ENCODE measurements at regions not wholly inside any gene's neighbourhood (a gene's known extent, or its start where the extent isn't known, plus 50 kb on each side); places are given as distances from the start of the nearest gene placed in this dataset.
"Not testable (repeated sequence)": the region's sequence is repeated elsewhere in the genome, so short reads cannot be mapped to it uniquely, and the experiment has no call there.

DNA sequence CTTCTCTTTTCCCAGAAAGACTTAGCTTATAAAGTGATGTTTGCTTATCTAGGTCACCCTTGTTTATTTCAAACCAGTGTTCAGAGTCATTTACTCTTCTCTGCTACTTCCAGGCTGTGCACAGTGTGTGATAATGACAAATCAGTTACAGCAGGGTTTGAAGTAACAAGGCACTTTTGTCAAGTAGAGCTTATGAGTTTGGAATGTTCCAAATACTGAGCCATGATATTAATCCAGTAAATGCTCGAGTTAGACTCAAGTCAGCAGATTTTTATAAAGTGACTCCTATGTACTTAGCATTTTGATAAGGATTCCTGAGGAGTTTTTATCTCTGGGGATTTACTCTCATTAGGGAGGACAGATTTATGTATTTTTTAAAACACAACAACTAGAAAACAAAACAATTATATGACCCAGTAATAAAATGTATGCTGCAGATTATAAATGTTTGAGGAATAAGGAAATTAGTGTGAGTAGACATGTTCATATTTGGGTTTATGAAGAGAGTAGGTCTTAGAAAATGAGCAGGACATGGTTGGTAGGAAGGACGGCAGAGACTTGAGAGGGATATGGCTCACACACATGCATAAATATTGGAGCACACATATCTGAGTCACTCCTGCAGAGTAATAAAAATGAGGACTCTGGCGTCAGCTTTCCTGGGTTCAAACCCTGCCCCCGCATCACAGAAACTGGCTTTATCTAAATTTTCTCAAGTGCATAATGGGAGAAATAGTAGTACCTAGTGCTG is 271.2 kb downstream of the FBXO8 start:
- TF ChIP-seq, protein P1, sequence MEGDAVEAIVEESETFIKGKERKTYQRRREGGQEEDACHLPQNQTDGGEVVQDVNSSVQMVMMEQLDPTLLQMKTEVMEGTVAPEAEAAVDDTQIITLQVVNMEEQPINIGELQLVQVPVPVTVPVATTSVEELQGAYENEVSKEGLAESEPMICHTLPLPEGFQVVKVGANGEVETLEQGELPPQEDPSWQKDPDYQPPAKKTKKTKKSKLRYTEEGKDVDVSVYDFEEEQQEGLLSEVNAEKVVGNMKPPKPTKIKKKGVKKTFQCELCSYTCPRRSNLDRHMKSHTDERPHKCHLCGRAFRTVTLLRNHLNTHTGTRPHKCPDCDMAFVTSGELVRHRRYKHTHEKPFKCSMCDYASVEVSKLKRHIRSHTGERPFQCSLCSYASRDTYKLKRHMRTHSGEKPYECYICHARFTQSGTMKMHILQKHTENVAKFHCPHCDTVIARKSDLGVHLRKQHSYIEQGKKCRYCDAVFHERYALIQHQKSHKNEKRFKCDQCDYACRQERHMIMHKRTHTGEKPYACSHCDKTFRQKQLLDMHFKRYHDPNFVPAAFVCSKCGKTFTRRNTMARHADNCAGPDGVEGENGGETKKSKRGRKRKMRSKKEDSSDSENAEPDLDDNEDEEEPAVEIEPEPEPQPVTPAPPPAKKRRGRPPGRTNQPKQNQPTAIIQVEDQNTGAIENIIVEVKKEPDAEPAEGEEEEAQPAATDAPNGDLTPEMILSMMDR (IDR thresholded peaks at IDR 0.05), result no peak
- Histone ChIP-seq H3K36me3 (no peaks in the 10 kb centered on the region), H3K4me3 (no peak overlapping the region), H3K27me3 (peaks cover 0 to 4% of the 10 kb centered on the region in 2 donors), H3K9me3 (no peaks in the 10 kb centered on the region), H3K4me1 (no peaks in the 10 kb centered on the region), H3K27ac (no peak overlapping the region)
- intact Hi-C loops (cut with DNase I; ENCODE audit: low total_unique reads), result no loop called here
- no peak for DNase-seq

DNA sequence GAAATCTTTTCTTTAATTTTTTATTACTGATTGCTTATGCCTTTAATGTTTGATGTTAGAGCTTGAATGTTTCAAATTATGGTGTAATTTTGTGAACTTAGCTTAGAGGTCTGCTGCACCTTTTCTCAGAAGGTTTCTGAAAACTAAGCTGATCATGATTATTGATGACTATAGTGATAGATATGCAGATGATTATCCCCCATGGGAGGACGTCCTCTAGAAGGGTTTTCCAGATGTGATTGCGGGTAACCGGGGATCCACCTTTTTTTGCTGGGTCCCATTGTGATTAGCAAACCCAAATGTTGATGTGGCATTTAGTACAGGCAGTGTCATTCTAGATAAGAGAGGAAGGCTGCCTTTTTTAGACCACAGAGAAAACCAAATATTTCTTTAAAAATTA is 272.9 kb downstream of the FBXO8 start:
- H3K4me3 ChIP-seq, result no peak overlapping the region
- H3K36me3 ChIP-seq, result no peaks in the 10 kb centered on the region
- H3K27ac ChIP-seq, result no peak overlapping the region
- TF ChIP-seq, protein P1 (IDR thresholded peaks at IDR 0.05), result no peak
- peaks cover 0 to 4% of the 10 kb centered on the region in 2 donors for H3K27me3 ChIP-seq
- intact Hi-C loops (cut with DNase I; ENCODE audit: low total_unique reads), result no loop called here
- H3K9me3 ChIP-seq, result no peaks in the 10 kb centered on the region
- no peaks in the 10 kb centered on the region for H3K4me1 ChIP-seq
- no peak for DNase-seq

DNA sequence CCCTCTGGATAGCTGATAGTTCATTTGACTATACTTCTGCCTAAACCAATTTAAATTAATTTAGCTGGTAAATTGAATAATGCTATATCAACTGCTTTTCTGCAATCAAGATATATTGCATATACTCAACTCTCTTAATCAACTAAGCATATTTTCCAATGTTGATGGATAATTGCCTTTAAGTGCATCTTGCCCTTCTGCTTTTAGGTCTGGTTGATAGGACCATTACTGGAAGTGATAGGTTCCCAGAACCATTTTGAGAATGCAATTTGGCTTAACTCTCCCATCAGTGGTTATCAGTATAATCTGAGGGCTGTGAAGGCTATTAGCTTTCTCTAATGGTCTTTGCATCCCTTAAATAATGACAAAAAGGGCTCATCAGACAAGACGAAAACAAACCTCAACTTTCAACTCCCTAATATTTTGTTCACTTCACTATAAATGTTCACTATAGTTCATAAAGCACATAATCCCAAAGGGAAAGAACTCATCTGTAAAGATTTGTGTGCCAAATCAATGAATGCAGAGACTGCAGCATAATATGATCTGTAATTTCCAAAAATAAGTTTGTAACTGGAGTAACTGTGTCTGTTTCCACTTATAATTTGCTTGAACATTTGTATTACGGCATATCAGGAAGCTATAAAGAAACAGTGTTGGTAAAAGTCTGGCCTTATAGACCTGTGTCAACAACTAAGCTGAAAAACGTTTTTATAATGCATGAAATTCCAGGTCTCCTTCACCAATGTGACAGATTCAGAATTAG is 273.6 kb downstream of the FBXO8 start:
- no peaks in the 10 kb centered on the region for H3K9me3 ChIP-seq
- peaks cover 0 to 4% of the 10 kb centered on the region in 2 donors for H3K27me3 ChIP-seq
- no peak for DNase-seq
- H3K36me3 ChIP-seq, result no peaks in the 10 kb centered on the region
- TF ChIP-seq, protein P1 (IDR thresholded peaks at IDR 0.05), result no peak
- no peak overlapping the region for H3K27ac ChIP-seq
- intact Hi-C loops (cut with DNase I; ENCODE audit: low total_unique reads), result no loop called here
- H3K4me3 ChIP-seq, result no peak overlapping the region
- H3K4me1 ChIP-seq, result no peaks in the 10 kb centered on the region

DNA sequence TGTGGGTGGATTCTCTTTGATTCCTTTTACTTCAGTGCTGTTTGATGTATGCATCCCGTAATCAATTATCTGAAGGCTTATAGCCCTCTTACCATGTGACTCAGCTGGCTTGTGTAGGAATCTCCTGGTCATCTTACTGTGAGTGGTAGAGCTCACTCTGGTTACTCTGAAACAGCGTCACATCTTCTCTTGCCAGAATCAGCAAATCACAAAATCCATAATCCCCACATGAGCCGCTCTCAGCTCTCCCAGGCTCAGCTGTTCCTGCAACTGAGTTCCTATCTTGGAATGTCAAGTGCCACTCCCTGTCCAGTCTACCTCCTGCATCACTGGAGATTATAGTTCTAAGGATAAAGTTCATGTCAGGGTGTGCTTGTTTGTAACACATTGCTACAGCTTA is 278.0 kb downstream of the FBXO8 start:
- no peak overlapping the region for H3K27ac ChIP-seq
- intact Hi-C loops (cut with DNase I; ENCODE audit: low total_unique reads), result no loop called here
- H3K36me3 ChIP-seq, result no peaks in the 10 kb centered on the region
- no peak overlapping the region for H3K4me3 ChIP-seq
- H3K4me1 ChIP-seq, result no peaks in the 10 kb centered on the region
- no peak for DNase-seq
- no peaks in the 10 kb centered on the region for H3K9me3 ChIP-seq
- TF ChIP-seq, protein P1 (IDR thresholded peaks at IDR 0.05), result no peak
- H3K27me3 ChIP-seq, result no peaks in the 10 kb centered on the region

DNA sequence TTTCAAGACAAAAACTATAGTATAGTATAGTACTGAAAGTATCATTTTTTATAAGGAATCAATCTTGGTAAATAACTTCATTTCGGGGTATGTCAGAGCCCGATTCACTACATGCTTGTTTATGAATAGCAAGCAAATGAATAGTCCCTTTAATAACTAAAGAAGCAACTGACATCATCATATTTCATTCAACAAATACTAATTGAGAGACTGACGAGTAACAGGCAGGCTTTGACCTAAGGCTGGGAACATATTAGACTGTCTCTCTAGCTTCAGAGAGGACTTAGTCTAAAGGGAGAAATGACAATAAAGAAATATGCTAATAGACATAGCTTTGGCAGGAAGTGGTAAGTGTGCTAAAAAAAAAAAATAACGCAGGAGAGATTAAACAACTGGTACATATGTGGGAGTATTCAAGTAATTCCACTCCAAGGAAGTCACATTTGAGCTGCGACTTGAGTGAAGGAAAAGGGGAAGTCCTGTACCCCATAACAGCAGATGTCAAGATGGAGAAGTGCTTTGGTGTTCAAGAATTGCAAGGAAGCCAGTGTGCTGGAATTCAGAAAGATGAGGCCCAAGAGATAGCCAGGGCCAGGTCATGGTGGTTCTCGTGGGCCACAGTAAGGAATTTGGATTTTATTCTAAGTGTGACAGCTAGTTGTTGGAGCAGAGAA is 284.9 kb downstream of the FBXO8 start:
- no peak for DNase-seq
- no peaks in the 10 kb centered on the region for H3K27me3 ChIP-seq
- no peaks in the 10 kb centered on the region for H3K36me3 ChIP-seq
- no peaks in the 10 kb centered on the region for H3K9me3 ChIP-seq
- no peak overlapping the region for H3K27ac ChIP-seq
- no peaks in the 10 kb centered on the region for H3K4me1 ChIP-seq
- H3K4me3 ChIP-seq, result no peak overlapping the region
- TF ChIP-seq, protein P1 (IDR thresholded peaks at IDR 0.05), result no peak
- intact Hi-C loops (cut with DNase I; ENCODE audit: low total_unique reads), result no loop called here

DNA sequence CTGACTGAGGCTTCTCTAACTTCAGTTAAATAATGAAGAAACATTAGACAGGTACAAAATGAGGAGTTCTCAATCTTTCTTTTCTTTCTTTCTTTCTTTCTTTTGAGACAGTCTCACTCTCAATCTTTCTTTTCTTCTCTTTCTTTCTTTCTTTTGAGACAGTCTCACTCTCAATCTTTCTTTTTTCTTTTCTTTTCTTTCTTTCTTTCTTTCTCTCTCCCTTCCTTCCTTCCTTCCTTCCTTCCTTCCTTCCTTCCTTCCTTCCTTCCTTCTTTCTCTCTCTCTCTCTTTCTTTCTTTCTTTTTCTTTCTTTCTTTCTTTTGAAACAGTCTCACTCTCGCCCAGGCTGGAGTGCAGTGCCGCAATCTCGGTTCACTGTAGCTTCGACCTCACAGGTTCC is 287.7 kb downstream of the FBXO8 start:
- H3K4me3 ChIP-seq; H3K4me1 ChIP-seq; H3K27ac ChIP-seq; intact Hi-C loops (cut with DNase I; ENCODE audit: low total_unique reads); H3K9me3 ChIP-seq; DNase-seq; H3K36me3 ChIP-seq; H3K27me3 ChIP-seq: not testable (repeated sequence)
